BJ (cell line): ENCODE measurements at regions not wholly inside any gene's neighbourhood (a gene's known extent, or its start where the extent isn't known, plus 50 kb on each side); places are given as distances from the start of the nearest gene placed in this dataset.

Source experiments
- CTCF ChIA-PET: fragments of 350-600 bp; formaldehyde crosslinking; extraction: SDS; loops from one replicate; lab custom pipeline; 2021; ENCODE audit warnings: antibody characterized with exemption, inconsistent platforms; lab: Yijun Ruan, JAX
- POLR2A ChIA-PET: fragments of 300-600 bp; sonication (Branson Sonifier 250); formaldehyde crosslinking; extraction: SDS; loops from one replicate; lab custom pipeline; 2021; ENCODE audit warnings: antibody characterized with exemption; lab: Charles Lee
- DNase-seq: peaks from one replicate; pipeline ENCODE4 v3.0.0-alpha.2; 2011; ENCODE audit warnings: low read depth
- H3K27me3 ChIP-seq: 2 replicates; pipeline ENCODE4 v1.6.0; 2011; ENCODE audit warnings: low read length; ENCODE audit not compliant: control insufficient read depth, insufficient read depth
- H3K36me3 ChIP-seq: 2 replicates; pipeline ENCODE4 v1.5.1; 2011; ENCODE audit warnings: low read length; ENCODE audit not compliant: control insufficient read depth, insufficient read depth
- H3K4me3 ChIP-seq: 2 replicates; pipeline ENCODE4 v1.5.1; 2011; ENCODE audit warnings: low read depth, mild to moderate bottlenecking, control low read depth, low read length
- CTCF ChIP-seq: IDR thresholded peaks from 2 replicates; pipeline ENCODE4 v1.5.1; 2011; ENCODE audit warnings: low read depth, mild to moderate bottlenecking, control low read depth, inconsistent platforms, low read length, moderate library complexity; ENCODE audit not compliant: insufficient read depth

GRCh38 chr6:109230453-109230852, 135.1 kb downstream of the CEP57L1 start:
- TF ChIP-seq CTCF: no peak
- Histone ChIP-seq H3K4me3 (no peak overlapping the region), H3K27me3 (no peaks in the 10 kb centered on the region), H3K36me3 (no peaks in the 10 kb centered on the region)
- POLR2A ChIA-PET: interaction anchor here (0.7 kb wide), 1 partner anchor 266 kb away, joined by 4 read pairs; no protein-coding TSS in a partner anchor
- CTCF ChIA-PET: no interaction called here
- no peak for DNase-seq

GRCh38 chr6:109229536-109229935, 134.2 kb downstream of the CEP57L1 start:
- ChIA-PET POLR2A (no interaction called here), CTCF (interaction anchor here (1.2 kb wide), 1 partner anchor 154 kb away, joined by 3 read pairs; no protein-coding TSS in a partner anchor)
- no peak overlapping the region for H3K4me3 ChIP-seq
- TF ChIP-seq CTCF: no peak
- H3K27me3 ChIP-seq: no peaks in the 10 kb centered on the region
- no peak for DNase-seq
- H3K36me3 ChIP-seq: no peaks in the 10 kb centered on the region

- no peaks in the 10 kb centered on the region; the same call in 1 of the 2 replicates for H3K27me3 ChIP-seq
- no peak overlapping the region for H3K4me3 ChIP-seq
- POLR2A ChIA-PET: no interaction called here
- CTCF ChIA-PET: no interaction called here
- H3K36me3 ChIP-seq: no peaks in the 10 kb centered on the region
- TF ChIP-seq CTCF: no peak
- DNase-seq: no peak
These were observed 132.3 kb downstream of the CEP57L1 start for GRCh38 chr6:109227646-109228045.

- ChIA-PET POLR2A (no interaction called here), CTCF (interaction anchor here (1.1 kb wide), 1 partner anchor 38 kb away, joined by 4 read pairs; no protein-coding TSS in a partner anchor)
- Histone ChIP-seq H3K27me3 (no peaks in the 10 kb centered on the region; the same call in 1 of the 2 replicates), H3K36me3 (no peaks in the 10 kb centered on the region), H3K4me3 (no peak overlapping the region)
- no peak for TF ChIP-seq CTCF
- DNase-seq: no peak
These were observed 131.0 kb downstream of the CEP57L1 start for GRCh38 chr6:109226353-109226752.

- Histone ChIP-seq H3K36me3 (no peaks in the 10 kb centered on the region), H3K27me3 (no peaks in the 10 kb centered on the region; the same call in 1 of the 2 replicates), H3K4me3 (no peak overlapping the region)
- POLR2A ChIA-PET: no interaction called here
- no peak for TF ChIP-seq CTCF
- DNase-seq: no peak
- CTCF ChIA-PET: interaction anchor here (1.1 kb wide), 1 partner anchor 37 kb away, joined by 4 read pairs; no protein-coding TSS in a partner anchor
These were observed 130.6 kb downstream of the CEP57L1 start for GRCh38 chr6:109225946-109226345.
